ENCODE measurements at regions not wholly inside any gene's neighbourhood (a gene's known extent, or its start where the extent isn't known, plus 50 kb on each side); places are given as distances from the start of the nearest gene placed in this dataset.

DNA sequence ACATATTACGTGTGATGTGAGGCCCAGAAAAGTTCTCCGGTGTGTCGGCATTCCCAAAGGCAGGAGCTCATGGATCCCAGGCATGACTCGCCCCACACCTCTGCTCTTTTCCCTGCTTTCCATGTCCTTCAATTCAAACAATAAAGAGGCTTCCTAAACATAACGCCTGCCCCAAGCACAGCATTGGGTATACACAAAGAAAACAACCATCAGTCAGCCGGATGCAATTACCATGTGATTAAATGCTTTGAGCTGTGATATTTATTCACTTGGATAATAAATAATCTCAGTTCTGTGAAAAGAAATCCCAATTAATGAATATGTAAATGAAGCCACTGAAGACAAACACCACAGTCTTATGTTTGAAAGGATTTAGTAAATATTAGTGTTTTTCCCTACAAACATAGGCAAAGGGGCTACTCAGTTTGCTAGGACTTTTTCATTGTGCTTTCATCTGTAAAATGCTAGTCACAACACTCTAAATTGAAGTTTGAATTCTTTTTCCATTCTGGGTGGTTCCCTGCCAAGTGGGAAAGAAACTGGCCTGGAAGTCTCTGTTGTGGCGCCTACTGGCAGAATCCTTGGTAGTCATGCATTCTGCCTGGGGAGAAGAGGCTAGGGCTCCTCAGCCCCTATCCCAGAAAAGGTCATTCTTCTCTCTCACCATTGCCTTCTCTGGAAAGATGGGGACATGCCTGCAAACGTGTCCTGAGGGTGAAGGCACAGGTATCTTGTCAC lies 144.7 kb downstream of the COL6A3 start:
- DNase-seq (ENCODE audit: low read depth), result no peak

DNA sequence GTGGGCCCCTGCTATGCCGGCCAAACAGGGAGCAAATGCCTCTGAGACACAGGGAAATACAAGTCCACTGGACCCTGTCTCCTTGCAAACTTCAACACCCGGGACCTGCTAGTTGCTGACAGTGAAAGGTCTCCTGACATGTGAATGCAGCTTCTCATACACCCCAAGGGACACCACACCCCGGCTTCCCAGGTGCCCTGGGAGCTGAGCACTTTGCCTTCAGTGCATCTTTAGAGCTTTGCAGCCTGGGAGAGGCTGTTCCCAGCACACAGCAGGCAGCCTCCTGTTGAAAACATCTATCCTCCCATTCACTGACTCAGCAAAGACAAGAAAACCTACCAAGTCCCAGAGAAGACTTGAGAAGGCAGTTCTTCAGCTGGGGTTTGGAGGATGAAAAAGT lies 143.4 kb downstream of the COL6A3 start:
- no peak for DNase-seq (ENCODE audit: low read depth)

DNA sequence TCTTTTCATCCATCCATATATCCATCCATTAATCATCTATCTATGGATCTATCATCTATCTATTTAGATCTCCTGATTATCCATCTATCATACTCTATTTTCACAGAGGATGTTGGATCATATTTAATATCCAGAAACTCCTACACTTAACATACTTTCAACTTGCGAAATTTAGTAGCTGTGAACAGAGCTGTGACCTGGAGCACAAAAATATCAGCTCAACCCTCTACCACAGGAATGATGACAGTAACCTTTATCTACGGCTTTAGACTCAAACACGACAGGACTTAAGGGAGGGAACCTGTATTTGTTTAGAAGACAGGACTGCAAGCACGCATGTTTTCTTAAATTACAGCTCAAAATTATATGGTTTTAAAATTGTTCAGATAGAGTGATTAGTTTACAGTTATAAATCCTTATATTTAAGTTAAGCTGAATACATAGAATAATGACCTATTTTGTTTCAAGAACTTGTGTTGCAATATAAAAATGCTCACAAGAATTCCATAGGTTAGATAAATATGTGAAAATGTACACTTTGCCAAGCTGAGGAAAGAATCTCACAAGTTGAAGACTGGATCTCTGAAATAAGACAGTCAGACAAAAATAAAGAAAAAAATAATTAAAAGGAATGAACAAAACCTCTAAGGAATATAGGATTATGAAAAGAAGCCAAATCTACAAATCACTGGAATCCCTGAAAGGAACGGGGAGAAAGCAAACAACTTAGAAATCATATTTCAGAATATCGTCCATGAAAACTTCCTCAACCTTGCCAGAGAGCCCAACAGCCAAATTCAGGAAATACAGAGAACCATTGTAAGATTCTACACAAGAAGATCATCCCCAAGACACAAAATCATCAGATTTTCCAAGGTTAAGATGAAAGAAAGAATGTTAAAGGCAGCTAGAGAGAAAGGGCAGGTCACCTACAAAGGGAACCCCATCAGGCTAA lies 142.0 kb downstream of the COL6A3 start:
- DNase-seq (ENCODE audit: low read depth), result no peak
